WTC11 (cell line): ENCODE measurements at regions not wholly inside any gene's neighbourhood (a gene's known extent, or its start where the extent isn't known, plus 50 kb on each side); places are given as distances from the start of the nearest gene placed in this dataset.

Source experiments
- ATAC-seq: fragments of 200-7000 bp; cut with Tn5 transposase; 2 replicates; pipeline ENCODE4 v1.10.0; 2021; ENCODE audit warnings: mild to moderate bottlenecking, moderate library complexity
- CTCF ChIA-PET: fragments of 300-600 bp; sonication (Branson Sonifier 250); formaldehyde crosslinking; loops from one replicate; lab custom pipeline; 2021; ENCODE audit warnings: antibody characterized with exemption; lab: Charles Lee
- POLR2A ChIA-PET: fragments of 350-600 bp; sonication (Branson Sonifier 250); formaldehyde crosslinking; loops from one replicate; lab custom pipeline; 2021; ENCODE audit warnings: antibody characterized with exemption; lab: Charles Lee
- DNase-seq: peaks from one replicate; pipeline ENCODE4 v3.0.0; 2021; ENCODE audit warnings: low spot score
- H3K27ac Mint-ChIP-seq: 2 replicates; pipeline ENCODE4 v1.8.0; 2021; ENCODE audit warnings: mixed read lengths
- H3K27me3 Mint-ChIP-seq: 2 replicates; pipeline ENCODE4 v1.8.0; 2021; ENCODE audit warnings: low read depth, mild to moderate bottlenecking, moderate library complexity, mixed read lengths
- H3K36me3 Mint-ChIP-seq: 2 replicates; pipeline ENCODE4 v1.8.0; 2021; ENCODE audit warnings: mixed read lengths
- H3K4me1 Mint-ChIP-seq: 2 replicates; pipeline ENCODE4 v1.8.0; 2022; ENCODE audit warnings: mixed read lengths
- H3K4me3 Mint-ChIP-seq: 2 replicates; pipeline ENCODE4 v1.8.0; 2021; ENCODE audit warnings: mild to moderate bottlenecking, moderate library complexity, mixed read lengths
- H3K9me3 Mint-ChIP-seq: 2 replicates; pipeline ENCODE4 v1.8.0; 2021; ENCODE audit warnings: mixed read lengths
- AR ChIP-seq: fragments of 250-450 bp; sonication (Bioruptor Pico); IDR thresholded peaks from 2 replicates; pipeline ENCODE4 v1.9.0; 2021; ENCODE audit warnings: mild to moderate bottlenecking
- ATF3 ChIP-seq: sonication (generic); formaldehyde crosslinking; conservative IDR thresholded peaks from 2 replicates; pipeline ENCODE4 v1.8.1; 2022; ENCODE audit warnings: mild to moderate bottlenecking, missing genetic modification reagents
- CREM ChIP-seq: sonication (generic); formaldehyde crosslinking; IDR thresholded peaks from 2 replicates; pipeline ENCODE4 v1.8.1; 2022; ENCODE audit warnings: mild to moderate bottlenecking, missing genetic modification reagents, moderate library complexity
- E2F1 ChIP-seq: sonication (generic); formaldehyde crosslinking; IDR thresholded peaks from 2 replicates; pipeline ENCODE4 v1.8.0; 2022; ENCODE audit warnings: mild to moderate bottlenecking, missing genetic modification reagents
- E2F5 ChIP-seq: sonication (generic); formaldehyde crosslinking; IDR thresholded peaks from 2 replicates; pipeline ENCODE4 v1.8.1; 2022; ENCODE audit warnings: mild to moderate bottlenecking, moderate library complexity, missing genetic modification reagents
- ELF4 ChIP-seq: sonication (generic); formaldehyde crosslinking; IDR thresholded peaks from 2 replicates; pipeline ENCODE4 v1.8.1; 2022; ENCODE audit warnings: low read depth, mild to moderate bottlenecking, moderate library complexity, missing genetic modification reagents
- EMX1 ChIP-seq: fragments of 250-450 bp; sonication (Bioruptor Pico); IDR thresholded peaks from 2 replicates; pipeline ENCODE4 v1.8.0; 2021; ENCODE audit warnings: mild to moderate bottlenecking
- ERG ChIP-seq: fragments of 250-450 bp; sonication (Bioruptor Pico); IDR thresholded peaks from 2 replicates; pipeline ENCODE4 v1.8.0; 2021; ENCODE audit warnings: mild to moderate bottlenecking
- FOXK1 ChIP-seq: sonication (generic); formaldehyde crosslinking; IDR thresholded peaks from 2 replicates; pipeline ENCODE4 v1.8.0; 2022; ENCODE audit warnings: mild to moderate bottlenecking, moderate library complexity, missing genetic modification reagents
- HMGXB4 ChIP-seq: sonication (generic); formaldehyde crosslinking; IDR thresholded peaks from 2 replicates; pipeline ENCODE4 v1.8.1; 2023; ENCODE audit warnings: mild to moderate bottlenecking, moderate library complexity, missing genetic modification reagents
- JAZF1 ChIP-seq: fragments of 250-450 bp; sonication (Bioruptor Pico); IDR thresholded peaks from 2 replicates; pipeline ENCODE4 v1.9.0; 2021; ENCODE audit warnings: moderate library complexity, mild to moderate bottlenecking, inconsistent platforms
- JUN ChIP-seq: sonication (generic); formaldehyde crosslinking; IDR thresholded peaks from 2 replicates; pipeline ENCODE4 v1.8.0; 2023; ENCODE audit warnings: mild to moderate bottlenecking, missing genetic modification reagents
- MAX ChIP-seq: sonication (generic); formaldehyde crosslinking; IDR thresholded peaks from 2 replicates; pipeline ENCODE4 v1.8.0; 2022; ENCODE audit warnings: mild to moderate bottlenecking, missing genetic modification reagents
- MXD4 ChIP-seq: fragments of 250-450 bp; sonication (Bioruptor Pico); IDR thresholded peaks from 2 replicates; pipeline ENCODE4 v1.8.0; 2021; ENCODE audit warnings: mild to moderate bottlenecking, moderate library complexity, borderline replicate concordance
- RORB ChIP-seq: fragments of 250-450 bp; sonication (Bioruptor Pico); IDR thresholded peaks from 2 replicates; pipeline ENCODE4 v1.9.0; 2021; ENCODE audit warnings: mild to moderate bottlenecking
- TEAD1 ChIP-seq: sonication (generic); formaldehyde crosslinking; IDR thresholded peaks from 2 replicates; pipeline ENCODE4 v1.8.0; 2022; ENCODE audit warnings: mild to moderate bottlenecking, missing genetic modification reagents
- USF2 ChIP-seq: sonication (generic); formaldehyde crosslinking; IDR thresholded peaks from 2 replicates; pipeline ENCODE4 v1.8.1; 2023; ENCODE audit warnings: mild to moderate bottlenecking, missing genetic modification reagents, moderate library complexity
- ZBTB21 ChIP-seq: sonication (generic); formaldehyde crosslinking; IDR thresholded peaks from 2 replicates; pipeline ENCODE4 v1.8.1; 2023; ENCODE audit warnings: mild to moderate bottlenecking, missing genetic modification reagents, borderline replicate concordance
- ZNF138 ChIP-seq: sonication (generic); formaldehyde crosslinking; conservative IDR thresholded peaks from 2 replicates; pipeline ENCODE4 v1.8.1; 2022; ENCODE audit warnings: mild to moderate bottlenecking, moderate library complexity, missing genetic modification reagents
- ZNF396 ChIP-seq: fragments of 250-450 bp; sonication (Bioruptor Pico); IDR thresholded peaks from 2 replicates; pipeline ENCODE4 v1.8.0; 2021; ENCODE audit warnings: mild to moderate bottlenecking, moderate library complexity, borderline replicate concordance
- ZNF423 ChIP-seq: fragments of 250-450 bp; sonication (Bioruptor Pico); IDR thresholded peaks from 2 replicates; pipeline ENCODE4 v2.1.2; 2022; ENCODE audit warnings: mild to moderate bottlenecking, moderate library complexity
- ZNF512 ChIP-seq: sonication (generic); formaldehyde crosslinking; IDR thresholded peaks from 2 replicates; pipeline ENCODE4 v1.8.1; 2022; ENCODE audit warnings: missing genetic modification reagents, borderline replicate concordance
- ZSCAN18 ChIP-seq: fragments of 250-450 bp; sonication (Bioruptor Pico); IDR thresholded peaks from 2 replicates; pipeline ENCODE4 v2.1.2; 2022; ENCODE audit warnings: mild to moderate bottlenecking, moderate library complexity

- TF ChIP-seq CREM (CRISPR knock-in tag) (no peak), HMGXB4 (CRISPR knock-in tag) (no peak), TEAD1 (no peak), MXD4 (CRISPR knock-in tag) (no peak)
Observed at GRCh38 chr16:64168371-64168770, 953.5 kb downstream of the CDH11 start (continued).

- ChIA-PET POLR2A (no interaction called here), CTCF (no interaction called here)
- Mint-ChIP-seq H3K27ac (no peak overlapping the region), H3K4me1 (no peaks in the 10 kb centered on the region), H3K27me3 (no peaks in the 10 kb centered on the region), H3K4me3 (no peak overlapping the region), H3K36me3 (no peaks in the 10 kb centered on the region), H3K9me3 (no peaks in the 10 kb centered on the region)
- DNase-seq (no peak), ATAC-seq (no peak)
- no peak for TF ChIP-seq MAX
- TF ChIP-seq ZNF423, result no peak
- no peak for TF ChIP-seq ZNF138 (CRISPR knock-in tag)
- TF ChIP-seq ERG, result no peak
- TF ChIP-seq FOXK1 (CRISPR knock-in tag), result no peak
- TF ChIP-seq ZNF396 (CRISPR knock-in tag), result no peak
- no peak for TF ChIP-seq EMX1 (CRISPR knock-in tag)
- TF ChIP-seq AR, result no peak
- TF ChIP-seq E2F1 (CRISPR knock-in tag), result no peak
- TF ChIP-seq JAZF1 (CRISPR knock-in tag), result no peak
Observed at GRCh38 chr16:64167936-64168335, 953.9 kb downstream of the CDH11 start.

- DNase-seq, result no peak
- Mint-ChIP-seq H3K27ac (no peak overlapping the region), H3K36me3 (no peaks in the 10 kb centered on the region), H3K4me3 (no peak overlapping the region), H3K9me3 (no peaks in the 10 kb centered on the region), H3K4me1 (no peaks in the 10 kb centered on the region), H3K27me3 (no peaks in the 10 kb centered on the region)
- ChIA-PET POLR2A (no interaction called here), CTCF (no interaction called here)
- TF ChIP-seq MXD4 (CRISPR knock-in tag) (no peak), ELF4 (CRISPR knock-in tag) (no peak), JUN (no peak), ATF3 (CRISPR knock-in tag) (no peak), USF2 (CRISPR knock-in tag) (no peak), ZBTB21 (CRISPR knock-in tag) (no peak), ZNF512 (CRISPR knock-in tag) (no peak), RORB (CRISPR knock-in tag) (no peak), E2F5 (CRISPR knock-in tag) (no peak), ZSCAN18 (CRISPR knock-in tag) (no peak)
- ATAC-seq, result no peak
Observed at GRCh38 chr16:64165368-64165767, 956.5 kb downstream of the CDH11 start.
